IMR-90 (cell line): ENCODE measurements at regions not wholly inside any gene's neighbourhood (a gene's known extent, or its start where the extent isn't known, plus 50 kb on each side); places are given as distances from the start of the nearest gene placed in this dataset.

Experiments used
- ATAC-seq: fragments of 200-7000 bp; cut with Tn5 transposase; 2 replicates; pipeline ENCODE4 v1.9.1; 2020; ENCODE audit warnings: low read depth, mild to moderate bottlenecking, moderate library complexity
- BruUV-seq: library from RNA; stranded (reverse); fragments of 400-500 nt; replicated peaks from 2 replicates; lab custom pipeline; 2021; lab: Mats Ljungman, UMichigan
- CTCF ChIA-PET: fragments of 300-600 bp; formaldehyde crosslinking; extraction: SDS; loops from one replicate; lab custom pipeline; 2021; ENCODE audit warnings: antibody characterized with exemption; lab: Yijun Ruan, JAX
- POLR2A ChIA-PET: fragments of 300-600 bp; sonication (Branson Sonifier 250); formaldehyde crosslinking; loops from one replicate; lab custom pipeline; 2022; ENCODE audit warnings: antibody characterized with exemption; ENCODE audit not compliant: unreplicated experiment; lab: Charles Lee
- DNase-seq: peaks from one replicate; pipeline ENCODE4 v3.0.0; 2013
- H2AFZ ChIP-seq: replicated peaks from 2 replicates; pipeline ENCODE3; 2013; ENCODE audit warnings: low read length, mild to moderate bottlenecking; ENCODE audit not compliant: poor library complexity
- H2AK5ac ChIP-seq: 2 replicates; pipeline ENCODE4 v1.6.1; 2013; ENCODE audit warnings: low read depth, low read length, inconsistent platforms
- H2AK9ac ChIP-seq: replicated peaks from 2 replicates; pipeline ENCODE3; 2013; ENCODE audit warnings: mild to moderate bottlenecking, low read depth, low read length, moderate library complexity; ENCODE audit not compliant: poor library complexity
- H2BK120ac ChIP-seq: 2 replicates; pipeline ENCODE4 v1.6.1; 2013; ENCODE audit warnings: low read depth, low read length, inconsistent platforms
- H2BK15ac ChIP-seq: 3 replicates; pipeline ENCODE4 v1.6.1; 2013; ENCODE audit warnings: low read depth, low read length, inconsistent platforms
- H2BK20ac ChIP-seq: 2 replicates; pipeline ENCODE4 v1.6.1; 2013; ENCODE audit warnings: low read depth, mild to moderate bottlenecking, inconsistent platforms, low read length, moderate library complexity
- H2BK5ac ChIP-seq: 2 replicates; pipeline ENCODE4 v1.6.1; 2013; ENCODE audit warnings: mild to moderate bottlenecking, low read depth, low read length, inconsistent platforms; ENCODE audit not compliant: poor library complexity, severe bottlenecking
- H3K14ac ChIP-seq: replicated peaks from 2 replicates; pipeline ENCODE4 v1.6.1; 2013; ENCODE audit warnings: low read depth, low read length, inconsistent platforms
- H3K18ac ChIP-seq: 2 replicates; pipeline ENCODE4 v1.6.1; 2013; ENCODE audit warnings: low read depth, low read length, control low read depth
- H3K23ac ChIP-seq: 2 replicates; pipeline ENCODE4 v1.6.1; 2013; ENCODE audit warnings: low read depth, low read length, inconsistent platforms
- H3K27ac ChIP-seq: 2 replicates; pipeline ENCODE4 v1.5.1; 2013; ENCODE audit warnings: mild to moderate bottlenecking, control low read depth, low read length; ENCODE audit not compliant: insufficient read depth
- H3K27me3 ChIP-seq: 2 replicates; pipeline ENCODE4 v1.6.1; 2013; ENCODE audit warnings: low read length; ENCODE audit not compliant: control insufficient read depth, insufficient read depth
- H3K36me3 ChIP-seq: 2 replicates; pipeline ENCODE4 v1.6.1; 2013; ENCODE audit warnings: low read length, mixed read lengths; ENCODE audit not compliant: control insufficient read depth, insufficient read depth
- H3K4ac ChIP-seq: 2 replicates; pipeline ENCODE4 v1.6.1; 2013; ENCODE audit warnings: low read depth, low read length, inconsistent platforms
- H3K4me1 ChIP-seq: 2 replicates; pipeline ENCODE4 v1.6.1; 2013; ENCODE audit warnings: low read length, mixed read lengths; ENCODE audit not compliant: control insufficient read depth, insufficient read depth
- H3K4me2 ChIP-seq: 2 replicates; pipeline ENCODE4 v1.6.1; 2013; ENCODE audit warnings: low read depth, mild to moderate bottlenecking, control low read depth, low read length, moderate library complexity
- H3K4me3 ChIP-seq: 2 replicates; pipeline ENCODE4 v1.5.1; 2013; ENCODE audit warnings: low read depth, mild to moderate bottlenecking, control low read depth, low read length, moderate library complexity; ENCODE audit not compliant: insufficient read depth
- H3K56ac ChIP-seq: 2 replicates; pipeline ENCODE4 v1.6.1; 2013; ENCODE audit warnings: low read length, inconsistent platforms; ENCODE audit not compliant: insufficient read depth; ENCODE audit errors: extremely low read depth
- H3K79me1 ChIP-seq, 2 experiments: 2 replicates each; pipeline ENCODE4 v1.6.1; 2013; ENCODE audit warnings: low read length in 2 of 2, inconsistent platforms in 1 of 2, low read depth in 1 of 2
- H3K9ac ChIP-seq: 2 replicates; pipeline ENCODE4 v1.6.1; 2013; ENCODE audit warnings: low read depth, low read length, control low read depth
- H3K9me1 ChIP-seq: 2 replicates; pipeline ENCODE4 v1.6.1; 2013; ENCODE audit warnings: low read length, inconsistent platforms; ENCODE audit not compliant: insufficient read depth
- H3K9me3 ChIP-seq: 2 replicates; pipeline ENCODE4 v1.6.1; 2013; ENCODE audit warnings: low read length; ENCODE audit not compliant: control insufficient read depth, insufficient read depth
- H4K20me1 ChIP-seq: 2 replicates; pipeline ENCODE4 v1.6.1; 2013; ENCODE audit warnings: low read length, inconsistent platforms; ENCODE audit not compliant: insufficient read depth
- H4K5ac ChIP-seq: 2 replicates; pipeline ENCODE4 v1.6.1; 2013; ENCODE audit warnings: mild to moderate bottlenecking, low read depth, low read length, control low read depth
- H4K8ac ChIP-seq, 2 experiments: 2 replicates each; pipeline ENCODE4 v1.6.1; 2013; ENCODE audit warnings: low read depth in 2 of 2, low read length in 2 of 2, control low read depth in 1 of 2, inconsistent platforms in 1 of 2
- H4K91ac ChIP-seq: 2 replicates; pipeline ENCODE4 v1.6.1; 2013; ENCODE audit warnings: low read depth, low read length, inconsistent platforms; ENCODE audit not compliant: insufficient read depth
- BHLHE40 ChIP-seq: fragments of 150-350 bp; IDR thresholded peaks from 2 replicates; pipeline ENCODE4 v1.6.1; 2016; ENCODE audit warnings: mild to moderate bottlenecking, low read depth, low read length
- CEBPB ChIP-seq: IDR thresholded peaks from 2 replicates; pipeline ENCODE4 v1.6.1; 2012; ENCODE audit warnings: low read depth, low read length, improper control_type of control experiment
- CHD1 ChIP-seq: IDR thresholded peaks from 2 replicates; pipeline ENCODE4 v1.6.1; 2012; ENCODE audit warnings: low read depth, low read length, improper control_type of control experiment
- FOS ChIP-seq: fragments of 150-350 bp; IDR thresholded peaks from 2 replicates; pipeline ENCODE4 v1.6.1; 2016; ENCODE audit warnings: low read depth, low read length
- MAFK ChIP-seq: IDR thresholded peaks from 2 replicates; pipeline ENCODE4 v1.6.1; 2012; ENCODE audit warnings: low read depth, low read length, improper control_type of control experiment
- MAZ ChIP-seq: IDR thresholded peaks from 2 replicates; pipeline ENCODE4 v1.6.1; 2012; ENCODE audit warnings: low read depth, mild to moderate bottlenecking, low read length, improper control_type of control experiment, moderate library complexity, borderline replicate concordance
- MXI1 ChIP-seq: IDR thresholded peaks from 2 replicates; pipeline ENCODE4 v1.6.1; 2012; ENCODE audit warnings: low read depth, mild to moderate bottlenecking, low read length, moderate library complexity, borderline replicate concordance
- NFE2L2 ChIP-seq: fragments of 150-350 bp; IDR thresholded peaks from 2 replicates; pipeline ENCODE4 v1.6.1; 2016; ENCODE audit warnings: low read depth, mild to moderate bottlenecking, low read length
- POLR2A ChIP-seq: IDR thresholded peaks from 2 replicates; pipeline ENCODE4 v1.6.1; 2012; ENCODE audit warnings: mild to moderate bottlenecking, low read depth, low read length
- RAD21 ChIP-seq: IDR thresholded peaks from 2 replicates; pipeline ENCODE4 v1.6.1; 2012; ENCODE audit warnings: low read length, improper control_type of control experiment
- RCOR1 ChIP-seq: IDR thresholded peaks from 2 replicates; pipeline ENCODE4 v1.6.1; 2012; ENCODE audit warnings: mild to moderate bottlenecking, low read length, improper control_type of control experiment; ENCODE audit not compliant: insufficient replicate concordance
- RFX5 ChIP-seq: IDR thresholded peaks from 2 replicates; pipeline ENCODE4 v1.8.0; 2012; ENCODE audit warnings: low read depth, mild to moderate bottlenecking, low read length, moderate library complexity
- SMC3 ChIP-seq: fragments of 150-350 bp; IDR thresholded peaks from 2 replicates; pipeline ENCODE4 v1.6.1; 2016; ENCODE audit warnings: low read depth, mild to moderate bottlenecking, antibody characterized with exemption, low read length, moderate library complexity
- WGBS, 2 experiments: methylation state at CpG; one replicate each; pipeline versions ENCODE4 v1.1.5 to v1.1.7; 2013; ENCODE audit warnings: missing lambda C conversion rate in 2 of 2; ENCODE audit not compliant: insufficient read length in 1 of 2; ENCODE audit errors: extremely low coverage in 2 of 2; 5-methylcytosine and 5-hydroxymethylcytosine counted together
- dilution Hi-C: fragments of 300-500 bp; cut with HindIII; formaldehyde crosslinking; loops from one replicate; pipeline ENCODE4 v1.14.3; 2018; ENCODE audit warnings: low sequenced_read_pairs; ENCODE audit not compliant: unreplicated experiment
- in situ Hi-C: fragments of 300-500 bp; cut with MboI; formaldehyde crosslinking; loops from 3 replicates; pipeline ENCODE4 v1.14.3; 2019; ENCODE audit warnings: low sequenced_read_pairs, inconsistent platforms, mixed read lengths
- intact Hi-C: fragments of 100-400 bp; cut with micrococcal nuclease; formaldehyde crosslinking; loops from 2 replicates; pipeline ENCODE4 v1.10.0; 2022
- TF ChIP-seq, protein P1 (sequence below): fragments of 150-350 bp; IDR thresholded peaks from 2 replicates; pipeline ENCODE4 v1.6.1; 2017; ENCODE audit warnings: mild to moderate bottlenecking, antibody characterized with exemption, low read length, low read depth
- TF ChIP-seq, protein P2 (sequence below): conservative IDR thresholded peaks from 2 replicates; pipeline ENCODE4 v1.5.1; 2012; ENCODE audit warnings: mild to moderate bottlenecking, low read depth, low read length, improper control_type of control experiment
- TF ChIP-seq, protein P3 (sequence below): fragments of 150-350 bp; IDR thresholded peaks from 2 replicates; pipeline ENCODE4 v1.6.1; 2016; ENCODE audit warnings: low read depth, mild to moderate bottlenecking, low read length, moderate library complexity, borderline replicate concordance

DNA sequence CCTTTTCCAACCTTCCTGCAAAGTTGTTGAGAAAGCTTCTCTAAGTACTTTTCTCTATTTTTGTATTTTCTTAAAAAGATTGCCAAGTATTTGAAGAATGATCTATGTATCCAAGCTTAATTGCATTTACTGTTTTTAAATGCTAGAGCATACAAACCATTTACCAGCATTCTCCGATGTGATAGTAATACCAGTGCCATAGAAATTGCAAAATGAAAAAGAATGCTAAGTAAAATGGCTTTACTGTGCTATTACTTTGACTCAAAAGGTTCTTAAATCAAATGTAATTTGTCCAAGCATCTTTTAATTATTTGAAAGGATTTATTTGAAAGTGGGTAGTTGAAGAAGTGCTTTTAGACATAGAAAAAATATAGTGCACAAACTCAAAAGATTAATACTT, 1183.2 kb downstream of the RAPGEF2 start:
- no peak for TF ChIP-seq SMC3
- TF ChIP-seq, protein P1, sequence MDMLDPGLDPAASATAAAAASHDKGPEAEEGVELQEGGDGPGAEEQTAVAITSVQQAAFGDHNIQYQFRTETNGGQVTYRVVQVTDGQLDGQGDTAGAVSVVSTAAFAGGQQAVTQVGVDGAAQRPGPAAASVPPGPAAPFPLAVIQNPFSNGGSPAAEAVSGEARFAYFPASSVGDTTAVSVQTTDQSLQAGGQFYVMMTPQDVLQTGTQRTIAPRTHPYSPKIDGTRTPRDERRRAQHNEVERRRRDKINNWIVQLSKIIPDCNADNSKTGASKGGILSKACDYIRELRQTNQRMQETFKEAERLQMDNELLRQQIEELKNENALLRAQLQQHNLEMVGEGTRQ: no peak
- no peak for TF ChIP-seq BHLHE40
- TF ChIP-seq, protein P2, sequence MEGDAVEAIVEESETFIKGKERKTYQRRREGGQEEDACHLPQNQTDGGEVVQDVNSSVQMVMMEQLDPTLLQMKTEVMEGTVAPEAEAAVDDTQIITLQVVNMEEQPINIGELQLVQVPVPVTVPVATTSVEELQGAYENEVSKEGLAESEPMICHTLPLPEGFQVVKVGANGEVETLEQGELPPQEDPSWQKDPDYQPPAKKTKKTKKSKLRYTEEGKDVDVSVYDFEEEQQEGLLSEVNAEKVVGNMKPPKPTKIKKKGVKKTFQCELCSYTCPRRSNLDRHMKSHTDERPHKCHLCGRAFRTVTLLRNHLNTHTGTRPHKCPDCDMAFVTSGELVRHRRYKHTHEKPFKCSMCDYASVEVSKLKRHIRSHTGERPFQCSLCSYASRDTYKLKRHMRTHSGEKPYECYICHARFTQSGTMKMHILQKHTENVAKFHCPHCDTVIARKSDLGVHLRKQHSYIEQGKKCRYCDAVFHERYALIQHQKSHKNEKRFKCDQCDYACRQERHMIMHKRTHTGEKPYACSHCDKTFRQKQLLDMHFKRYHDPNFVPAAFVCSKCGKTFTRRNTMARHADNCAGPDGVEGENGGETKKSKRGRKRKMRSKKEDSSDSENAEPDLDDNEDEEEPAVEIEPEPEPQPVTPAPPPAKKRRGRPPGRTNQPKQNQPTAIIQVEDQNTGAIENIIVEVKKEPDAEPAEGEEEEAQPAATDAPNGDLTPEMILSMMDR: no peak
- no peak for TF ChIP-seq MAZ
- TF ChIP-seq POLR2A: no peak
- TF ChIP-seq, protein P3, sequence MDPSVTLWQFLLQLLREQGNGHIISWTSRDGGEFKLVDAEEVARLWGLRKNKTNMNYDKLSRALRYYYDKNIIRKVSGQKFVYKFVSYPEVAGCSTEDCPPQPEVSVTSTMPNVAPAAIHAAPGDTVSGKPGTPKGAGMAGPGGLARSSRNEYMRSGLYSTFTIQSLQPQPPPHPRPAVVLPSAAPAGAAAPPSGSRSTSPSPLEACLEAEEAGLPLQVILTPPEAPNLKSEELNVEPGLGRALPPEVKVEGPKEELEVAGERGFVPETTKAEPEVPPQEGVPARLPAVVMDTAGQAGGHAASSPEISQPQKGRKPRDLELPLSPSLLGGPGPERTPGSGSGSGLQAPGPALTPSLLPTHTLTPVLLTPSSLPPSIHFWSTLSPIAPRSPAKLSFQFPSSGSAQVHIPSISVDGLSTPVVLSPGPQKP: no peak
- no peak for TF ChIP-seq RCOR1
- TF ChIP-seq FOS: no peak
- TF ChIP-seq CEBPB: no peak
- no peak for TF ChIP-seq RFX5
- no peak for TF ChIP-seq MXI1
- no peak for TF ChIP-seq NFE2L2
- TF ChIP-seq RAD21: no peak
- no peak for TF ChIP-seq MAFK
- no peak for TF ChIP-seq CHD1
- Histone ChIP-seq H2AFZ (no peak overlapping the region), H3K27me3 (no peaks in the 10 kb centered on the region), H3K23ac (no peak overlapping the region), H2AK9ac (no peak overlapping the region), H3K14ac (no peak overlapping the region), H2BK120ac (no peak overlapping the region), H3K79me1 (no peaks in the 10 kb centered on the region), H3K18ac (no peak overlapping the region), H3K56ac (no peak overlapping the region), H3K4me1 (no peaks in the 10 kb centered on the region), H3K27ac (no peak overlapping the region), H3K36me3 (no peaks in the 10 kb centered on the region), H3K4me3 (no peak overlapping the region), H2BK15ac (no peak overlapping the region), H3K4ac (no peak overlapping the region), H3K4me2 (no peak overlapping the region), H4K8ac (no peak overlapping the region), H2BK20ac (no peak overlapping the region), H4K20me1 (no peaks in the 10 kb centered on the region), H3K9ac (no peak overlapping the region), H2AK5ac (no peak overlapping the region), H3K9me3 (peaks cover 2% of the 10 kb centered on the region; the same call in 1 of the 2 replicates), H3K9me1 (no peaks in the 10 kb centered on the region), H4K5ac (no peak overlapping the region), H4K91ac (no peak overlapping the region), H2BK5ac (no peak overlapping the region)
- no CpG with 5 or more reads among the region's 1 CpG for WGBS, 2 experiments
- ATAC-seq: no peak
- no peak for DNase-seq
- ChIA-PET POLR2A (no interaction called here), CTCF (no interaction called here)
- in situ Hi-C loops (no loop called here), dilution Hi-C loops (no loop called here), intact Hi-C loops (no loop called here)
- no TSS peak for BruUV-seq
